Neural cell (in vitro differentiated cells): ENCODE measurements at regions not wholly inside any gene's neighbourhood (a gene's known extent, or its start where the extent isn't known, plus 50 kb on each side); places are given as distances from the start of the nearest gene placed in this dataset.

ENCODE experiments used
- H2AFZ ChIP-seq: fragments of 200-600, 300-800 bp; sonication (generic), shearing (Covaris generic); 2 replicates; pipeline ENCODE4 v1.6.0; 2014; ENCODE audit warnings: low read depth, mild to moderate bottlenecking, antibody characterized with exemption, low read length, moderate library complexity
- H3F3A ChIP-seq: fragments of 200-600 bp; shearing (Covaris generic); 2 replicates; pipeline ENCODE4 v1.6.1; 2016; ENCODE audit warnings: mild to moderate bottlenecking, moderate library complexity, mixed read lengths, antibody characterized with exemption, low read length; ENCODE audit not compliant: insufficient read depth, poor library complexity, severe bottlenecking
- H3K27ac ChIP-seq: fragments of 200-600, 300-800 bp; sonication (generic), shearing (Covaris generic); 2 replicates; pipeline ENCODE4 v1.5.1; 2014; ENCODE audit warnings: mild to moderate bottlenecking, low read length, moderate library complexity
- H3K27me3 ChIP-seq: fragments of 300-800, 200-600 bp; sonication (generic), shearing (Covaris generic); 2 replicates; pipeline ENCODE4 v1.6.0; 2014; ENCODE audit warnings: mild to moderate bottlenecking, low read depth, low read length, moderate library complexity; ENCODE audit not compliant: insufficient read depth
- H3K36me3 ChIP-seq: fragments of 300-800, 200-600 bp; sonication (generic), shearing (Covaris generic); 2 replicates; pipeline ENCODE4 v1.5.1; 2014; ENCODE audit warnings: mild to moderate bottlenecking, antibody characterized with exemption, low read length, moderate library complexity; ENCODE audit not compliant: insufficient read depth
- H3K4me2 ChIP-seq: fragments of 300-800, 200-600 bp; sonication (generic), shearing (Covaris generic); 2 replicates; pipeline ENCODE4 v1.6.0; 2014; ENCODE audit warnings: mild to moderate bottlenecking, low read length
- H3K4me3 ChIP-seq: fragments of 300-800, 200-600 bp; sonication (generic), shearing (Covaris generic); 2 replicates; pipeline ENCODE4 v1.5.1; 2014; ENCODE audit warnings: mild to moderate bottlenecking, low read length, moderate library complexity
- H3K79me2 ChIP-seq: fragments of 200-600 bp; shearing (Covaris generic); replicated peaks from 2 replicates; pipeline ENCODE4 v1.6.0; 2014; ENCODE audit warnings: mild to moderate bottlenecking, low read length, moderate library complexity; ENCODE audit not compliant: insufficient read depth
- H3K9ac ChIP-seq: fragments of 300-800, 200-600 bp; sonication (generic), shearing (Covaris generic); 2 replicates; pipeline ENCODE4 v1.6.1; 2016; ENCODE audit warnings: mild to moderate bottlenecking, low read length, mixed read lengths
- H3K9me2 ChIP-seq: fragments of 200-600 bp; shearing (Covaris generic); 2 replicates; pipeline ENCODE4 v1.6.1; 2016; ENCODE audit warnings: mild to moderate bottlenecking, low read length, mixed read lengths; ENCODE audit not compliant: insufficient read depth
- H3K9me3 ChIP-seq: fragments of 200-600, 300-800 bp; sonication (generic), shearing (Covaris generic); 2 replicates; pipeline ENCODE4 v1.6.1; 2016; ENCODE audit warnings: mild to moderate bottlenecking, mixed run types, low read length, moderate library complexity, mixed read lengths
- H4K20me1 ChIP-seq: fragments of 200-600 bp; shearing (Covaris generic); 2 replicates; pipeline ENCODE4 v1.6.1; 2016; ENCODE audit warnings: mild to moderate bottlenecking, mixed run types; ENCODE audit not compliant: insufficient read depth
- CTCF ChIP-seq: fragments of 450-650 bp; IDR thresholded peaks from 2 replicates; pipeline ENCODE4 v1.5.1; 2014; ENCODE audit warnings: antibody characterized with exemption, mild to moderate bottlenecking, moderate library complexity; ENCODE audit not compliant: poor library complexity, severe bottlenecking
- EP300 ChIP-seq: fragments of 450-650 bp; conservative IDR thresholded peaks from 2 replicates; pipeline ENCODE4 v1.6.1; 2014; ENCODE audit warnings: antibody characterized with exemption, mild to moderate bottlenecking, moderate library complexity; ENCODE audit not compliant: poor library complexity, severe bottlenecking
- EZH2 ChIP-seq: fragments of 200-600, 300-800 bp; shearing (Covaris generic), sonication (generic); IDR thresholded peaks from 2 replicates; pipeline ENCODE4 v1.6.1; 2014; ENCODE audit warnings: antibody characterized with exemption, low read length, borderline replicate concordance, mild to moderate bottlenecking; ENCODE audit not compliant: insufficient read depth, poor library complexity, severe bottlenecking
- MXI1 ChIP-seq: fragments of 450-650 bp; conservative IDR thresholded peaks from 2 replicates; pipeline ENCODE4 v1.6.1; 2014; ENCODE audit warnings: antibody characterized with exemption, mild to moderate bottlenecking; ENCODE audit not compliant: poor library complexity, severe bottlenecking
- POLR2AphosphoS5 ChIP-seq: IDR thresholded peaks from 2 replicates; pipeline ENCODE4 v1.6.1; 2012
- RAD21 ChIP-seq: fragments of 450-650 bp; conservative IDR thresholded peaks from 2 replicates; pipeline ENCODE4 v1.6.1; 2014; ENCODE audit warnings: antibody characterized with exemption, mild to moderate bottlenecking, moderate library complexity
- SMC3 ChIP-seq: fragments of 450-650 bp; conservative IDR thresholded peaks from 2 replicates; pipeline ENCODE4 v1.6.1; 2014; ENCODE audit warnings: antibody characterized with exemption, mild to moderate bottlenecking, moderate library complexity; ENCODE audit not compliant: poor library complexity
- TAF1 ChIP-seq: IDR thresholded peaks from 2 replicates; pipeline ENCODE4 v1.6.1; 2012; ENCODE audit warnings: low read depth
- TF ChIP-seq, protein P1 (sequence below): IDR thresholded peaks from 2 replicates; pipeline ENCODE4 v1.6.1; 2012; ENCODE audit warnings: borderline replicate concordance

DNA sequence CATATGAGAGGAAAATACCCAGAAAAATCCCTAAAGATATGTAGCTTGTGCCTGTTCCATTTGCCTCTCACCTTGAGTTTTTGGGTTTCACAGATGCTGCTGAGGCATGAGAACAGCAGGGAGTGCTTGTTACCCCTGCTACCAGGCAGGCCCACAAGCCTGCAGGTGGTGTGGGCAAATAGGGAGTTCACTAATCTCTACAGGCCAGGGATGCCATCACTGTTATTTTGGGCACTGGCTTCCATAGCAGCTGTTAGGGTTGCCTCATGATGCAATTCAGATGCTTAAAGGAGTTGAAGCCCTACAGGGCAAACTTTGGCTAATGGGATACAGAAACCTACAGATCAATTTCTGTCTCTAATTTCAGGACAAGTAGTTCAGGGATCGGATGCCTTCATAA is 873.5 kb downstream of the OTOL1 start (continued):
- TF ChIP-seq RAD21 (no peak), POLR2AphosphoS5 (no peak), MXI1 (no peak)

DNA sequence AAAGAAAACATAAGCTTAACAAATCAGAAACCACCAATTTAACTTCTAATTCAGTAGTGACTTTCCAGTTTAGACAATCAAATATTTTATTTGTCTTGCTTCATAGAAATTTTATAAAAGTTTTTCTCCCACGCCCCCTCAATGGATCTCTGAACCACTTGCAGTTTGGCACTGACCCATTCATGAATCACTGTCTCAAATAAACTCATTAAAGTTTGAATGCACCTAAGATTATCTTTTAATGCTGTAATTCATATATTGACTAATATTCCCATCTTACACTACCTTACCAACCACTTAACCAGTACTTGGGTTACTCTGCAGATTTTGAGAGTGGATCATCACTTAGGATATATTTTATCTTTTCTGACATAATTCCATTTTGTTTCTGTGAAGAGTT is 880.2 kb downstream of the OTOL1 start:
- H3K27ac ChIP-seq, result no peak overlapping the region
- H3K9me2 ChIP-seq, result no peaks in the 10 kb centered on the region
- H3F3A ChIP-seq, result no peaks in the 10 kb centered on the region
- H3K79me2 ChIP-seq, result no peaks in the 10 kb centered on the region
- no peaks in the 10 kb centered on the region for H3K36me3 ChIP-seq
- no peaks in the 10 kb centered on the region for H3K9me3 ChIP-seq
- H3K4me3 ChIP-seq, result no peak overlapping the region
- H3K4me2 ChIP-seq, result no peak overlapping the region
- no peak overlapping the region for H3K9ac ChIP-seq
- no peaks in the 10 kb centered on the region for H3K27me3 ChIP-seq
- no peak overlapping the region for H2AFZ ChIP-seq
- no peaks in the 10 kb centered on the region for H4K20me1 ChIP-seq
- TF ChIP-seq EP300 (no peak), TAF1 (no peak), SMC3 (no peak), MXI1 (no peak), EZH2 (no peak), RAD21 (no peak), CTCF (no peak), POLR2AphosphoS5 (no peak)
- TF ChIP-seq, protein P1, sequence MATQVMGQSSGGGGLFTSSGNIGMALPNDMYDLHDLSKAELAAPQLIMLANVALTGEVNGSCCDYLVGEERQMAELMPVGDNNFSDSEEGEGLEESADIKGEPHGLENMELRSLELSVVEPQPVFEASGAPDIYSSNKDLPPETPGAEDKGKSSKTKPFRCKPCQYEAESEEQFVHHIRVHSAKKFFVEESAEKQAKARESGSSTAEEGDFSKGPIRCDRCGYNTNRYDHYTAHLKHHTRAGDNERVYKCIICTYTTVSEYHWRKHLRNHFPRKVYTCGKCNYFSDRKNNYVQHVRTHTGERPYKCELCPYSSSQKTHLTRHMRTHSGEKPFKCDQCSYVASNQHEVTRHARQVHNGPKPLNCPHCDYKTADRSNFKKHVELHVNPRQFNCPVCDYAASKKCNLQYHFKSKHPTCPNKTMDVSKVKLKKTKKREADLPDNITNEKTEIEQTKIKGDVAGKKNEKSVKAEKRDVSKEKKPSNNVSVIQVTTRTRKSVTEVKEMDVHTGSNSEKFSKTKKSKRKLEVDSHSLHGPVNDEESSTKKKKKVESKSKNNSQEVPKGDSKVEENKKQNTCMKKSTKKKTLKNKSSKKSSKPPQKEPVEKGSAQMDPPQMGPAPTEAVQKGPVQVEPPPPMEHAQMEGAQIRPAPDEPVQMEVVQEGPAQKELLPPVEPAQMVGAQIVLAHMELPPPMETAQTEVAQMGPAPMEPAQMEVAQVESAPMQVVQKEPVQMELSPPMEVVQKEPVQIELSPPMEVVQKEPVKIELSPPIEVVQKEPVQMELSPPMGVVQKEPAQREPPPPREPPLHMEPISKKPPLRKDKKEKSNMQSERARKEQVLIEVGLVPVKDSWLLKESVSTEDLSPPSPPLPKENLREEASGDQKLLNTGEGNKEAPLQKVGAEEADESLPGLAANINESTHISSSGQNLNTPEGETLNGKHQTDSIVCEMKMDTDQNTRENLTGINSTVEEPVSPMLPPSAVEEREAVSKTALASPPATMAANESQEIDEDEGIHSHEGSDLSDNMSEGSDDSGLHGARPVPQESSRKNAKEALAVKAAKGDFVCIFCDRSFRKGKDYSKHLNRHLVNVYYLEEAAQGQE, result no peak

DNA sequence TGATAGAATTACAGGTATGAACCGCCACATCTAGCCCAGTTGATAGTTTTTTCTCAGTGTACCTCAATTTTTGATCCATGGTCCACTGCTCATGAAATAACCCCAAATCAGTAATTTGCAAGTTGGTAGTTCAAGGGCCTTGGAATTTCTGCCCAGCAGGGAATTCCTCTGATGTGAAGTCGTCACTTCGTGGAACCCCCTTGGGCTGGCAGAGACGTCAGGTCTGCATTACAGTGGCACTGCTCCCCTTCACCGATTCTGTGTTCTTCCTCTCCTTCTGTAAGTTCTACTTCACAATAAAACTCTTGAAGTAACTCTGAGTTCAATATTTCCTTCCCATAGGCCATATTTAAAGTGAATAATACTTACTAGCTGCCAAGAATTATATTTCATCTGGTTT is 881.0 kb downstream of the OTOL1 start:
- H3K9ac ChIP-seq, result no peak overlapping the region
- no peak overlapping the region for H3K27ac ChIP-seq
- no peak overlapping the region for H3K4me2 ChIP-seq
- no peaks in the 10 kb centered on the region for H3K9me2 ChIP-seq
- H3K4me3 ChIP-seq, result no peak overlapping the region
- no peaks in the 10 kb centered on the region for H3K36me3 ChIP-seq
- H3F3A ChIP-seq, result no peaks in the 10 kb centered on the region
- H4K20me1 ChIP-seq, result no peaks in the 10 kb centered on the region
- no peaks in the 10 kb centered on the region for H3K9me3 ChIP-seq
- no peaks in the 10 kb centered on the region for H3K79me2 ChIP-seq
- H2AFZ ChIP-seq, result no peak overlapping the region
- no peaks in the 10 kb centered on the region for H3K27me3 ChIP-seq
- TF ChIP-seq EZH2, result no peak
- no peak for TF ChIP-seq TAF1
- TF ChIP-seq, protein P1, result no peak
- no peak for TF ChIP-seq EP300
- no peak for TF ChIP-seq MXI1
- TF ChIP-seq POLR2AphosphoS5, result no peak
- no peak for TF ChIP-seq SMC3
- TF ChIP-seq RAD21, result no peak
- TF ChIP-seq CTCF, result no peak
